ENCODE measurements at regions not wholly inside any gene's neighbourhood (a gene's known extent, or its start where the extent isn't known, plus 50 kb on each side); places are given as distances from the start of the nearest gene placed in this dataset.
"Not testable (repeated sequence)": the region's sequence is repeated elsewhere in the genome, so short reads cannot be mapped to it uniquely, and the experiment has no call there.

- DNase-seq, result no peak
Measured at GRCh38 chr3:17865631-17866030, 123.2 kb upstream of the TBC1D5 start.

GRCh38 chr3:17861476-17861875 lies 119.0 kb upstream of the TBC1D5 start:
- DNase-seq, result no peak

GRCh38 chr3:17860840-17861471 lies 118.5 kb upstream of the TBC1D5 start:
- not testable (repeated sequence) for DNase-seq

GRCh38 chr3:17852217-17852616 lies 109.8 kb upstream of the TBC1D5 start:
- no peak for DNase-seq

GRCh38 chr3:17850448-17850847 lies 108.0 kb upstream of the TBC1D5 start:
- DNase-seq, result no peak

GRCh38 chr3:17848102-17848501 lies 105.7 kb upstream of the TBC1D5 start:
- no peak for DNase-seq

- DNase-seq, result no peak
Measured at GRCh38 chr3:17847156-17847555, 104.7 kb upstream of the TBC1D5 start.

GRCh38 chr3:17846466-17846865 lies 104.0 kb upstream of the TBC1D5 start:
- no peak for DNase-seq

GRCh38 chr3:17845026-17845812 lies 102.8 kb upstream of the TBC1D5 start:
- DNase-seq, result no peak

- no peak for DNase-seq
Measured at GRCh38 chr3:17844236-17844635, 101.8 kb upstream of the TBC1D5 start.

GRCh38 chr3:17841190-17841828 lies 98.9 kb upstream of the TBC1D5 start:
- peak; percentile 5 for DNase-seq

- no peak for DNase-seq
Measured at GRCh38 chr3:17840651-17841050, 98.2 kb upstream of the TBC1D5 start.

GRCh38 chr3:17840126-17840525 lies 97.7 kb upstream of the TBC1D5 start:
- no peak for DNase-seq

GRCh38 chr3:17836919-17837318 lies 94.5 kb upstream of the TBC1D5 start:
- no peak for DNase-seq

- DNase-seq, result no peak
Measured at GRCh38 chr3:17836092-17836491, 93.7 kb upstream of the TBC1D5 start.

- DNase-seq, result no peak
Measured at GRCh38 chr3:17833786-17834559, 91.5 kb upstream of the TBC1D5 start.

GRCh38 chr3:17832016-17832415 lies 89.6 kb upstream of the TBC1D5 start:
- DNase-seq, result no peak

- DNase-seq, result no peak
Measured at GRCh38 chr3:17831366-17831765, 88.9 kb upstream of the TBC1D5 start.

GRCh38 chr3:17830788-17831187 lies 88.4 kb upstream of the TBC1D5 start:
- DNase-seq, result no peak

GRCh38 chr3:17828388-17828787 lies 86.0 kb upstream of the TBC1D5 start:
- DNase-seq, result no peak

GRCh38 chr3:17825298-17825697 lies 82.9 kb upstream of the TBC1D5 start:
- no peak for DNase-seq

GRCh38 chr3:17823816-17824215 lies 81.4 kb upstream of the TBC1D5 start:
- no peak for DNase-seq

GRCh38 chr3:17823036-17823435 lies 80.6 kb upstream of the TBC1D5 start:
- no peak for DNase-seq

Data from NCI-H1436 (cell line).